Body of pancreas (tissue), 4 donors: ENCODE measurements at regions not wholly inside any gene's neighbourhood (a gene's known extent, or its start where the extent isn't known, plus 50 kb on each side); places are given as distances from the start of the nearest gene placed in this dataset.

ENCODE experiments used
- CTCF ChIP-seq, 7 experiments: fragments of 450-650 bp in 4 of 7; fragments of 200-600 bp in 3 of 7; sonication (generic) in 3 of 7; IDR thresholded peaks; one replicate each; pipeline ENCODE4 v1.5.1; 2016 to 2019; ENCODE audit warnings: antibody characterized with exemption in 7 of 7
- POLR2A ChIP-seq, 3 donors: fragments of 450-650 bp; IDR thresholded peaks; one replicate each; pipeline ENCODE4 v1.6.1; 2016; ENCODE audit warnings: antibody characterized with exemption in 3 of 3, mild to moderate bottlenecking in 2 of 3

GRCh38 chr10:58992830-58993460 lies 183.5 kb upstream of the PHYHIPL start:
- no peak for TF ChIP-seq CTCF (IDR thresholded peaks at IDR 0.05)
- no peak for TF ChIP-seq POLR2A (IDR thresholded peaks at IDR 0.05)
